ENCODE measurements at regions not wholly inside any gene's neighbourhood (a gene's known extent, or its start where the extent isn't known, plus 50 kb on each side); places are given as distances from the start of the nearest gene placed in this dataset.

DNA sequence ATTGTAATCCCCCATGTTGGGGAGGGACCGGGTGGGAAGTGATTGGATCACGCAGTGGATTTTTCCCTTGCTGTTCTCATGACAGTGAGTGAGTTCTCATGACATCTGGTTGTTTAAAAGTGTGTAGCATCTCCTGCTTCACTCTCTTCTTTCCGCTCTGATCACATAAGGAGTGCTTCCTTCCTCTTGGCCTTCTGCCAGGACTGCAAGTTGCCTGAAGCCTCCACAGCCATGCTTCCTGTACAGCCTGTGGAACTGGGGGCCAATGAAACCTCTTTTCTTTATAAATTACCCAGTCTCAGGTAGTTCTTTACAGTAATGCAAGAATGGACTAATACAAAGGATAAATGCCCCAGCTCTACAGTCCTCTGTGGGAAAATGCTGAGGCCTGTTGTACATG, 437.5 kb upstream of the NXPH2 start:
- Histone ChIP-seq H2AFZ (ENCODE audit: low read depth, low read length) (no peak overlapping the region), H3K4me2 (ENCODE audit: insufficient read depth, low read length) (no peak overlapping the region), H3K79me2 (ENCODE audit: control insufficient read depth, insufficient read depth, low read length) (no peaks in the 10 kb centered on the region), H3K27ac (ENCODE audit: insufficient read depth, low read depth, low read length) (no peak overlapping the region), H3K4me1 (ENCODE audit: control insufficient read depth, extremely low read depth, insufficient read depth, low read length) (no peaks in the 10 kb centered on the region), H3K36me3 (ENCODE audit: control insufficient read depth in 2 of 2, extremely low read depth in 1 of 2, insufficient read depth in 2 of 2, low read length in 2 of 2) (no peaks in the 10 kb centered on the region), H3K9me3 (replicated peaks; ENCODE audit: control insufficient read depth, insufficient read depth, low read length) (no peaks in the 10 kb centered on the region), H3K27me3 (ENCODE audit: control insufficient read depth in 2 of 2, insufficient read depth in 2 of 2, low read length in 2 of 2) (no peaks in the 10 kb centered on the region), H3K9me1 (replicated peaks; ENCODE audit: control insufficient read depth, extremely low read depth, insufficient read depth, low read length) (no peaks in the 10 kb centered on the region), H3K9ac (replicated peaks; ENCODE audit: extremely low read depth, insufficient read depth, low read length) (no peak overlapping the region), H3K4me3 (replicated peaks in 1 of 3; ENCODE audit: insufficient read depth in 1 of 3, low read depth in 1 of 3, low read length in 3 of 3) (no peak overlapping the region), H4K20me1 (replicated peaks; ENCODE audit: control insufficient read depth, extremely low read depth, insufficient read depth, low read length) (no peaks in the 10 kb centered on the region)
- ChIA-PET CTCF (no interaction called here), POLR2A (no interaction called here)
- no TSS peak for BruUV-seq (replicated peaks)
- intact Hi-C loops (cut with micrococcal nuclease) (no loop called here), dilution Hi-C loops (cut with MboI; ENCODE audit: extremely low pct_ligation_motif_present, low sequenced_read_pairs) (no loop called here)
- TF ChIP-seq POLR2AphosphoS5 (IDR thresholded peaks at IDR 0.05; ENCODE audit: insufficient read depth, low read depth, low read length) (no peak), POLR2A (IDR thresholded peaks at IDR 0.05; ENCODE audit: low read depth, low read length) (no peak), JUN (IDR thresholded peaks at IDR 0.05; ENCODE audit: borderline replicate concordance, insufficient read depth, insufficient read length, low read depth) (no peak), FOS (IDR thresholded peaks at IDR 0.05; ENCODE audit: borderline replicate concordance, insufficient read depth, low read length) (no peak), EZH2 (IDR thresholded peaks at IDR 0.05; ENCODE audit: borderline replicate concordance, low read depth, low read length, severe bottlenecking) (no peak)
- TF ChIP-seq, protein P1, sequence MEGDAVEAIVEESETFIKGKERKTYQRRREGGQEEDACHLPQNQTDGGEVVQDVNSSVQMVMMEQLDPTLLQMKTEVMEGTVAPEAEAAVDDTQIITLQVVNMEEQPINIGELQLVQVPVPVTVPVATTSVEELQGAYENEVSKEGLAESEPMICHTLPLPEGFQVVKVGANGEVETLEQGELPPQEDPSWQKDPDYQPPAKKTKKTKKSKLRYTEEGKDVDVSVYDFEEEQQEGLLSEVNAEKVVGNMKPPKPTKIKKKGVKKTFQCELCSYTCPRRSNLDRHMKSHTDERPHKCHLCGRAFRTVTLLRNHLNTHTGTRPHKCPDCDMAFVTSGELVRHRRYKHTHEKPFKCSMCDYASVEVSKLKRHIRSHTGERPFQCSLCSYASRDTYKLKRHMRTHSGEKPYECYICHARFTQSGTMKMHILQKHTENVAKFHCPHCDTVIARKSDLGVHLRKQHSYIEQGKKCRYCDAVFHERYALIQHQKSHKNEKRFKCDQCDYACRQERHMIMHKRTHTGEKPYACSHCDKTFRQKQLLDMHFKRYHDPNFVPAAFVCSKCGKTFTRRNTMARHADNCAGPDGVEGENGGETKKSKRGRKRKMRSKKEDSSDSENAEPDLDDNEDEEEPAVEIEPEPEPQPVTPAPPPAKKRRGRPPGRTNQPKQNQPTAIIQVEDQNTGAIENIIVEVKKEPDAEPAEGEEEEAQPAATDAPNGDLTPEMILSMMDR (IDR thresholded peaks at IDR 0.05; ENCODE audit: extremely low read depth in 1 of 2, insufficient read depth in 1 of 2, low read depth in 1 of 2, low read length in 2 of 2), result no peak
- TF ChIP-seq, protein P2, sequence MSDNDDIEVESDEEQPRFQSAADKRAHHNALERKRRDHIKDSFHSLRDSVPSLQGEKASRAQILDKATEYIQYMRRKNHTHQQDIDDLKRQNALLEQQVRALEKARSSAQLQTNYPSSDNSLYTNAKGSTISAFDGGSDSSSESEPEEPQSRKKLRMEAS (IDR thresholded peaks at IDR 0.05; ENCODE audit: insufficient read depth, insufficient read length), result no peak
- FAIRE-seq (no peak), DNase-seq (ENCODE audit: low read depth, low spot score) (no peak)
